ENCODE measurements at regions not wholly inside any gene's neighbourhood (a gene's known extent, or its start where the extent isn't known, plus 50 kb on each side); places are given as distances from the start of the nearest gene placed in this dataset.
"Not testable (repeated sequence)": the region's sequence is repeated elsewhere in the genome, so short reads cannot be mapped to it uniquely, and the experiment has no call there.

DNA sequence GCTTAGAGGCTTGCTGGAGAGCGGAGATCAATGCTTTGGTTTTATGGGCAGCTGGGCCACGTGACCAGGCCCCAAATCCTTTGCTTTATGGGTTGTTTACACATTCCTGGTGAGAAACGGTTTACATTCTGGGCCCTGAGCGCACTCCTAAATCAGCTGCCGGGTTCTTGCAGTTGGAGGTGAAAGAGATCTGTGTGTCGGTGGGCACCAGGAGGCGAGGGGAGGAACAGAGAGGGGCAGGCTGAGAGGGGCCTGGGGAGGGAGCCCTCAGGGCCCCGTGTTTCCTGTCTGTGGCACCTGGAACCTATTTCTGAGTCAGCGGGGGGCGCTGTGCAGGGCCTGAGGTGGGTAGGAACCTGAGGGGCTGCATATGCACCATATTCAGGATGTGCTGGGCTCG lies 63.5 kb upstream of the HAND1 start:
- Histone ChIP-seq H3K9me3 (no peaks in the 10 kb centered on the region), H3K27ac (no peak overlapping the region), H3K27me3 (peaks cover 0 to 76% (median 0%) of the 10 kb centered on the region in 4 donors), H3K4me1 (no peaks in the 10 kb centered on the region), H3K36me3 (no peaks in the 10 kb centered on the region), H3K4me3 (no peak overlapping the region)
- no peak for DNase-seq
- 22 to 57% methylated on average over 1 to 5 of the region's 11 CpGs for WGBS, 2 donors
- intact Hi-C loops (cut with DNase I), result no loop called here
- no peak for TF ChIP-seq POLR2A (IDR thresholded peaks at IDR 0.05)
- no peak for TF ChIP-seq CTCF (IDR thresholded peaks at IDR 0.05)

DNA sequence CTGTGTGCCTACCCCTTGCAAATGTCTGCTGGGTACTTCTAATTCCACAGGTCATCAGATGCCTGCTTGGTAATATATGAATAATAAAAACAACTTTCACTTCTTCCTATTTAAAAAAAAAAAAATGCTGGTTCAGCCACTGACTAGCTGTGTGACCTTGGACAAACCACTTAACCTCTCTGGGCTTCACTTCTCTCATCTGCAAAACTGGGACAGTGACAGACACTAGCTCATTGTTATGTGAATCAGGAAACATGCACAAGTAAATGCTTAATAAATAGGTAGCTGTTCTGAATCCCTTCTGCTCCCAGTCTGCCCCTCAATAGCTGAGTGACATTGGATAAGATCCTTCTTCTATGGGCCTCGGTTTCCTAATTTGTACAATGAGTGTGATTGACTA lies 62.6 kb upstream of the HAND1 start:
- no peak for DNase-seq
- Histone ChIP-seq H3K9me3 (no peaks in the 10 kb centered on the region), H3K27me3 (peaks cover 0 to 71% (median 0%) of the 10 kb centered on the region in 4 donors), H3K4me3 (no peak overlapping the region), H3K27ac (no peak overlapping the region), H3K4me1 (no peaks in the 10 kb centered on the region), H3K36me3 (no peaks in the 10 kb centered on the region)
- intact Hi-C loops (cut with DNase I), result no loop called here
- TF ChIP-seq CTCF (IDR thresholded peaks at IDR 0.05) (no peak), POLR2A (IDR thresholded peaks at IDR 0.05) (no peak)
- WGBS, 2 donors, result 71 to 92% methylated on average over 1 of the region's 1 CpG

DNA sequence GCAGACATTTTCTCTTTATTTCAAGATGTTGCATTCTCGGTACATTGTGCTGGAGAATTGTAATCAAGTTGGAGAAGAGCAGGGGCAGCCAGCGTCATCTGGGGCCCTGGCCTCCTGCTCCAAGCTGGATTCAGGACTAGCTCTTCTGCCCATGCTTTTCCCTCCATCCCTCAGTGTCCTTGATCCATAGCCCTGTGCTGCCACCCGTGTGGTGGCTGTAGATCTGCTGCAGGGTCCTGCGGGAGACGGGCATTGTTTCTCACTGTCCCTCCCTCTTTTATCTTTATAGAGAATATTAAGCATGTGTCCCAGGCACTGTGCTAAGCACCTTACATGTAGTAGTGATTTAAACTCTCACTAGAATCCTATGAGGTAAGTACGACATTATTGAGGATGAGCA lies 60.5 kb upstream of the HAND1 start:
- Histone ChIP-seq H3K9me3 (no peaks in the 10 kb centered on the region), H3K27ac (no peak overlapping the region), H3K4me1 (no peaks in the 10 kb centered on the region), H3K27me3 (peaks cover 0 to 70% (median 0%) of the 10 kb centered on the region in 4 donors), H3K36me3 (no peaks in the 10 kb centered on the region), H3K4me3 (no peak overlapping the region)
- no peak for DNase-seq
- intact Hi-C loops (cut with DNase I), result no loop called here
- WGBS, 2 donors, result 76 to 85% methylated on average over 5 of the region's 6 CpGs
- TF ChIP-seq CTCF (IDR thresholded peaks at IDR 0.05), result no peak
- no peak for TF ChIP-seq POLR2A (IDR thresholded peaks at IDR 0.05)

- H3K4me1 ChIP-seq; H3K4me3 ChIP-seq; intact Hi-C loops (cut with DNase I); H3K9me3 ChIP-seq; DNase-seq; H3K27ac ChIP-seq; H3K36me3 ChIP-seq: not testable (repeated sequence)
- WGBS, 2 donors, result 92 to 96% methylated on average over 4 of the region's 4 CpGs
- H3K27me3 ChIP-seq, result peaks cover 0 to 67% (median 0%) of the 10 kb centered on the region in 4 donors
These were observed 58.4 kb upstream of the HAND1 start for GRCh38 chr5:154536439-154536838.

GRCh38 chr5:154535535-154535934 lies 57.5 kb upstream of the HAND1 start:
- intact Hi-C loops (cut with DNase I), result no loop called here
- Histone ChIP-seq H3K27me3 (peaks cover 0 to 66% (median 0%) of the 10 kb centered on the region in 4 donors), H3K36me3 (no peaks in the 10 kb centered on the region), H3K9me3 (no peaks in the 10 kb centered on the region), H3K4me1 (no peaks in the 10 kb centered on the region), H3K4me3 (no peak overlapping the region), H3K27ac (no peak overlapping the region)
- TF ChIP-seq CTCF (IDR thresholded peaks at IDR 0.05) (no peak), POLR2A (IDR thresholded peaks at IDR 0.05) (no peak)
- 41 to 48% methylated on average over 2 of the region's 2 CpGs for WGBS, 2 donors
- no peak for DNase-seq

DNA sequence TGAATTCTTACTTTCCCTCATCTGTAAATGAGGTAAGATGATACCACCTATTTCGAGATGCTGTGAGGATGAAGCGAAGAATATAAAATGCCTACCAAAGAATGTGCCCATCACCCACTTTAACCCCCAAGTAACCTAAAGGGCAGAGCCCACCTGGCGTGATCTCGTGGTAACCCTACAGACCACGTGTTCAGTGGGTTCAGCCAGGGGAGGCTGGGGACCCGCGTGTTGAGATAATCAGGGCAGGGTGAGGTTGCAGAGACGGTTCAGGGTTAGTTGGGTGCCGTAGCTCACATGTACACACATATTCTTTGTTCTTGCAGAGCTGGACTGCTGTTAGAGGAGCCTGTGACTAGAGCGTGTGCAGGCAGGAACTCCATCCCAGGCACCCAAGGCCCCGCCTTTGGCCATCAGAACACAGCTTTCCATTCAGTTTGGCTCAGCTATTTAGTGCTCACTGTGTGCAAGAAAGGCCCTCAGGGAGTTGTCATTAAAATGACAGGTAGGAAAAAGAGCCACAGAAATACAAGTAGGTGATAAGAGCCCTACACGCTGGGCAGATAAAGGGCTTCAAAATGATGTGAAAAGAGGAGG lies 56.5 kb upstream of the HAND1 start:
- DNase-seq, result no peak
- no peak overlapping the region for H3K4me3 ChIP-seq
- intact Hi-C loops (cut with DNase I), result no loop called here
- peaks cover 0 to 56% (median 0%) of the 10 kb centered on the region in 4 donors for H3K27me3 ChIP-seq
- H3K27ac ChIP-seq, result no peak overlapping the region
- no peaks in the 10 kb centered on the region for H3K4me1 ChIP-seq
- TF ChIP-seq POLR2A (IDR thresholded peaks at IDR 0.05), result no peak
- TF ChIP-seq CTCF (IDR thresholded peaks at IDR 0.05), result no peak
- H3K36me3 ChIP-seq, result no peaks in the 10 kb centered on the region
- H3K9me3 ChIP-seq, result no peaks in the 10 kb centered on the region
- WGBS, 2 donors, result 44 to 51% methylated on average over 10 to 12 of the region's 12 CpGs

Measured in esophagus squamous epithelium (tissue), 5 donors.